Esophagus muscularis mucosa (tissue), 4 donors: ENCODE measurements at regions not wholly inside any gene's neighbourhood (a gene's known extent, or its start where the extent isn't known, plus 50 kb on each side); places are given as distances from the start of the nearest gene placed in this dataset.
"Not testable (repeated sequence)": the region's sequence is repeated elsewhere in the genome, so short reads cannot be mapped to it uniquely, and the experiment has no call there.

ENCODE experiments used
- DNase-seq: peaks from one replicate; pipeline ENCODE4 v3.0.0-alpha.2; 2017; ENCODE audit errors: extremely low spot score
- H3K27ac ChIP-seq, 4 donors: fragments of 200-600 bp; sonication (generic); replicated peaks in 1 of 4; 1 replicate in 3 of 4; 2 replicates in 1 of 4; pipeline ENCODE4 v1.5.1; 2016 to 2019; ENCODE audit warnings: mild to moderate bottlenecking in 1 of 4
- H3K27me3 ChIP-seq, 4 donors: fragments of 200-600 bp; sonication (generic); one replicate each; pipeline versions ENCODE4 v1.5.1 to v1.6.0; 2016 to 2019
- H3K36me3 ChIP-seq, 4 donors: fragments of 200-600 bp; sonication (generic); one replicate each; pipeline ENCODE4 v1.5.1; 2016 to 2019
- H3K4me1 ChIP-seq, 4 donors: fragments of 200-600 bp; sonication (generic); one replicate each; pipeline ENCODE4 v1.5.1; 2016 to 2019
- H3K4me3 ChIP-seq, 4 donors: fragments of 200-600 bp; sonication (generic); 1 replicate in 2 of 4; 2 replicates in 2 of 4; pipeline ENCODE4 v1.5.1; 2016 to 2019; ENCODE audit warnings: mild to moderate bottlenecking in 4 of 4, moderate library complexity in 1 of 4
- H3K9me3 ChIP-seq, 4 donors: fragments of 200-600 bp; sonication (generic); 1 replicate in 3 of 4; 2 replicates in 1 of 4; pipeline ENCODE4 v1.5.1; 2016 to 2019
- CTCF ChIP-seq, 3 experiments: fragments of 200-600 bp in 2 of 3; fragments of 450-650 bp in 1 of 3; sonication (generic) in 2 of 3; IDR thresholded peaks; one replicate each; pipeline ENCODE4 v1.5.1; 2017 to 2019; ENCODE audit warnings: antibody characterized with exemption in 3 of 3, mild to moderate bottlenecking in 2 of 3, moderate library complexity in 1 of 3
- EP300 ChIP-seq: sonication (generic); formaldehyde crosslinking; IDR thresholded peaks from one replicate; pipeline ENCODE4 v1.6.1; 2017; ENCODE audit warnings: antibody characterized with exemption
- POLR2A ChIP-seq: fragments of 450-650 bp; IDR thresholded peaks from one replicate; pipeline ENCODE4 v1.6.1; 2017; ENCODE audit warnings: antibody characterized with exemption, moderate library complexity, mild to moderate bottlenecking, low read depth
- POLR2AphosphoS5 ChIP-seq, 2 donors: sonication (generic); formaldehyde crosslinking; IDR thresholded peaks; one replicate each; pipeline ENCODE4 v1.6.1; 2017; ENCODE audit warnings: antibody characterized with exemption in 2 of 2
- WGBS: methylation state at CpG from one replicate; pipeline ENCODE4 v1.1.5; 2018; 5-methylcytosine and 5-hydroxymethylcytosine counted together
- intact Hi-C: fragments of 100-400 bp; cut with DNase I; formaldehyde crosslinking; loops from one replicate; pipeline ENCODE4 v1.15.1; 2023

- intact Hi-C loops: loop anchor here (10.0 kb wide), 1 partner anchor 506 kb away; the partner anchor contains the start of gene CITED2
- Histone ChIP-seq H3K36me3 (no peaks in the 10 kb centered on the region), H3K4me1 (peaks cover 18 to 24% (median 22%) of the 10 kb centered on the region in 4 donors), H3K4me3 (no peak overlapping the region), H3K27me3 (no peaks in the 10 kb centered on the region), H3K27ac (no peak overlapping the region), H3K9me3 (no peaks in the 10 kb centered on the region)
- TF ChIP-seq CTCF (IDR thresholded peaks at IDR 0.05) (no peak), EP300 (no peak), POLR2A (no peak), POLR2AphosphoS5 (IDR thresholded peaks at IDR 0.05) (no peak)
- 93% methylated on average over 4 of the region's 4 CpGs for WGBS
- no peak for DNase-seq
Measured at GRCh38 chr6:139881236-139881635, 506.8 kb upstream of the CITED2 start.

- no peaks in the 10 kb centered on the region for H3K27me3 ChIP-seq
- DNase-seq: no peak
- peaks cover 18 to 24% (median 22%) of the 10 kb centered on the region in 4 donors for H3K4me1 ChIP-seq
- no peak for TF ChIP-seq EP300
- no peak for TF ChIP-seq POLR2A
- no peak for TF ChIP-seq POLR2AphosphoS5 (IDR thresholded peaks at IDR 0.05)
- no peak for TF ChIP-seq CTCF (IDR thresholded peaks at IDR 0.05)
- WGBS: 94% methylated on average over 5 of the region's 5 CpGs
- no peak overlapping the region for H3K27ac ChIP-seq
- H3K36me3 ChIP-seq: no peaks in the 10 kb centered on the region
- no peaks in the 10 kb centered on the region for H3K9me3 ChIP-seq
- no peak overlapping the region for H3K4me3 ChIP-seq
- intact Hi-C loops: loop anchor here (10.0 kb wide), 1 partner anchor 505 kb away; the partner anchor contains the start of gene CITED2
Measured at GRCh38 chr6:139879823-139880356, 505.4 kb upstream of the CITED2 start.

GRCh38 chr6:139879241-139879640 lies 504.8 kb upstream of the CITED2 start:
- intact Hi-C loops, H3K27me3 ChIP-seq, DNase-seq, H3K9me3 ChIP-seq, H3K36me3 ChIP-seq, H3K27ac ChIP-seq, H3K4me3 ChIP-seq: not testable (repeated sequence)
- peaks cover 18 to 24% (median 22%) of the 10 kb centered on the region in 4 donors for H3K4me1 ChIP-seq
- 98% methylated on average over 12 of the region's 12 CpGs for WGBS

GRCh38 chr6:139877828-139878405 lies 503.5 kb upstream of the CITED2 start:
- no peak for DNase-seq
- intact Hi-C loops: no loop called here
- H3K9me3 ChIP-seq: no peaks in the 10 kb centered on the region
- H3K27me3 ChIP-seq: no peaks in the 10 kb centered on the region
- H3K36me3 ChIP-seq: no peaks in the 10 kb centered on the region
- H3K4me1 ChIP-seq: peaks cover 12 to 15% (median 13%) of the 10 kb centered on the region in 4 donors
- H3K4me3 ChIP-seq: no peak overlapping the region
- no peak for TF ChIP-seq EP300
- no peak for TF ChIP-seq CTCF (IDR thresholded peaks at IDR 0.05)
- TF ChIP-seq POLR2AphosphoS5 (IDR thresholded peaks at IDR 0.05): no peak
- no peak for TF ChIP-seq POLR2A
- 97% methylated on average over 3 of the region's 8 CpGs for WGBS
- H3K27ac ChIP-seq: no peak overlapping the region

- no peak overlapping the region for H3K4me3 ChIP-seq
- peak overlapping the region; percentile 35 to 55 (median 46) for H3K27ac ChIP-seq
- DNase-seq: no peak
- no peaks in the 10 kb centered on the region for H3K9me3 ChIP-seq
- H3K27me3 ChIP-seq: no peaks in the 10 kb centered on the region
- 42% methylated on average over 2 of the region's 2 CpGs for WGBS
- intact Hi-C loops: no loop called here
- no peaks in the 10 kb centered on the region for H3K36me3 ChIP-seq
- peaks cover 0 to 15% (median 12%) of the 10 kb centered on the region in 4 donors for H3K4me1 ChIP-seq
- no peak for TF ChIP-seq POLR2A
- TF ChIP-seq EP300: no peak
- TF ChIP-seq POLR2AphosphoS5 (IDR thresholded peaks at IDR 0.05): no peak
- no peak for TF ChIP-seq CTCF (IDR thresholded peaks at IDR 0.05)
Measured at GRCh38 chr6:139872665-139873064, 498.2 kb upstream of the CITED2 start.
